Stomach (tissue), 8 donors: ENCODE measurements at regions not wholly inside any gene's neighbourhood (a gene's known extent, or its start where the extent isn't known, plus 50 kb on each side); places are given as distances from the start of the nearest gene placed in this dataset.

Experiments
- DNase-seq, 2 donors: peaks; one replicate each; pipeline versions ENCODE4 v3.0.0 to v3.0.0-alpha.2; 2013 to 2019
- H3K27ac ChIP-seq, 5 donors: fragments of 200-600 bp in 4 of 5; sonication (generic) in 4 of 5; one replicate each; pipeline ENCODE4 v1.5.1; 2013 to 2019; ENCODE audit warnings: mild to moderate bottlenecking in 1 of 5, moderate library complexity in 1 of 5
- H3K27me3 ChIP-seq, 3 donors: fragments of 200-600 bp; sonication (generic); one replicate each; pipeline ENCODE4 v1.5.1; 2017 to 2019; ENCODE audit warnings: mixed run types in 1 of 3
- H3K36me3 ChIP-seq, 4 donors: fragments of 200-600 bp; sonication (generic); 1 replicate in 3 of 4; 2 replicates in 1 of 4; pipeline ENCODE4 v1.5.1; 2016 to 2019
- H3K4me1 ChIP-seq, 4 donors: fragments of 200-600 bp; sonication (generic); one replicate each; pipeline ENCODE4 v1.5.1; 2016 to 2019
- H3K4me3 ChIP-seq, 4 donors: fragments of 200-600 bp; sonication (generic) in 3 of 4; one replicate each; pipeline ENCODE4 v1.5.1; 2016 to 2019; ENCODE audit warnings: mild to moderate bottlenecking in 1 of 4
- H3K9me3 ChIP-seq, 4 donors: fragments of 200-600 bp; sonication (generic); one replicate each; pipeline ENCODE4 v1.5.1; 2016 to 2019
- CTCF ChIP-seq, 7 experiments: fragments of 450-650 bp in 4 of 7; fragments of 200-600 bp in 3 of 7; sonication (generic) in 3 of 7; IDR thresholded peaks; one replicate each; pipeline ENCODE4 v1.5.1; 2016 to 2019; ENCODE audit warnings: antibody characterized with exemption in 7 of 7, control low read depth in 2 of 7, mild to moderate bottlenecking in 1 of 7
- EP300 ChIP-seq: sonication (generic); formaldehyde crosslinking; IDR thresholded peaks from one replicate; pipeline ENCODE4 v1.6.1; 2017; ENCODE audit warnings: antibody characterized with exemption
- POLR2A ChIP-seq, 4 donors: fragments of 450-650 bp; IDR thresholded peaks; one replicate each; pipeline ENCODE4 v1.6.1; 2016; ENCODE audit warnings: antibody characterized with exemption in 4 of 4, control low read depth in 2 of 4, mild to moderate bottlenecking in 1 of 4, moderate library complexity in 1 of 4
- POLR2AphosphoS5 ChIP-seq, 3 donors: sonication (generic); formaldehyde crosslinking; IDR thresholded peaks; one replicate each; pipeline ENCODE4 v1.6.1; 2016; ENCODE audit warnings: antibody characterized with exemption in 3 of 3
- WGBS, 5 donors: extraction: QIAGEN DNeasy Blood & Tissue Kit in 3 of 5; methylation state at CpG; one replicate each; pipeline versions ENCODE4 v1.1.5 to v1.1.7; 2013 to 2018; 5-methylcytosine and 5-hydroxymethylcytosine counted together
- intact Hi-C: fragments of 100-400 bp; cut with DNase I; formaldehyde crosslinking; loops from one replicate; pipeline ENCODE4 v1.15.1; 2023; ENCODE audit warnings: low total_unique reads
- donor health status: healthy with polysubstance abuse.
- donor health status: Bipolar disorder and iron deficiency.
- donor health status: healthy.

- WGBS, 5 donors: 72 to 83% (median 79%) methylated on average over 3 of the region's 3 CpGs
- no peaks in the 10 kb centered on the region for H3K4me1 ChIP-seq
- H3K4me3 ChIP-seq: no peak overlapping the region
- no peak for DNase-seq
- no peak overlapping the region for H3K27ac ChIP-seq
- TF ChIP-seq POLR2A (IDR thresholded peaks at IDR 0.05) (no peak), POLR2AphosphoS5 (IDR thresholded peaks at IDR 0.05) (no peak), EP300 (no peak), CTCF (IDR thresholded peaks at IDR 0.05) (no peak)
- no peaks in the 10 kb centered on the region for H3K27me3 ChIP-seq
- no peaks in the 10 kb centered on the region for H3K9me3 ChIP-seq
- no peaks in the 10 kb centered on the region for H3K36me3 ChIP-seq
- intact Hi-C loops: no loop called here
These were observed 441.1 kb downstream of the LRATD1 start for GRCh38 chr2:15073664-15074063.

GRCh38 chr2:15074319-15074718 is 441.8 kb downstream of the LRATD1 start:
- DNase-seq: no peak
- Histone ChIP-seq H3K4me1 (no peaks in the 10 kb centered on the region), H3K27ac (no peak overlapping the region), H3K27me3 (no peaks in the 10 kb centered on the region), H3K9me3 (no peaks in the 10 kb centered on the region), H3K4me3 (no peak overlapping the region), H3K36me3 (no peaks in the 10 kb centered on the region)
- intact Hi-C loops: no loop called here
- TF ChIP-seq POLR2A (IDR thresholded peaks at IDR 0.05): no peak
- no peak for TF ChIP-seq POLR2AphosphoS5 (IDR thresholded peaks at IDR 0.05)
- no peak for TF ChIP-seq EP300
- TF ChIP-seq CTCF (IDR thresholded peaks at IDR 0.05): no peak

- Histone ChIP-seq H3K4me1 (no peaks in the 10 kb centered on the region), H3K36me3 (no peaks in the 10 kb centered on the region), H3K4me3 (no peak overlapping the region), H3K27me3 (no peaks in the 10 kb centered on the region), H3K27ac (no peak overlapping the region), H3K9me3 (no peaks in the 10 kb centered on the region)
- intact Hi-C loops: no loop called here
- DNase-seq: no peak
- TF ChIP-seq EP300 (no peak), POLR2AphosphoS5 (IDR thresholded peaks at IDR 0.05) (no peak), POLR2A (IDR thresholded peaks at IDR 0.05) (no peak), CTCF (IDR thresholded peaks at IDR 0.05) (no peak)
- 66 to 76% (median 74%) methylated on average over 2 of the region's 2 CpGs for WGBS, 5 donors
These were observed 442.5 kb downstream of the LRATD1 start for GRCh38 chr2:15074751-15075700.

- no peaks in the 10 kb centered on the region for H3K36me3 ChIP-seq
- H3K27me3 ChIP-seq: no peaks in the 10 kb centered on the region
- H3K27ac ChIP-seq: no peak overlapping the region
- no peaks in the 10 kb centered on the region for H3K9me3 ChIP-seq
- no peak for TF ChIP-seq EP300
- TF ChIP-seq CTCF (IDR thresholded peaks at IDR 0.05): no peak
- TF ChIP-seq POLR2A (IDR thresholded peaks at IDR 0.05): no peak
- DNase-seq: no peak
- intact Hi-C loops: no loop called here
- no peaks in the 10 kb centered on the region for H3K4me1 ChIP-seq
- H3K4me3 ChIP-seq: no peak overlapping the region
These were observed 444.2 kb downstream of the LRATD1 start for GRCh38 chr2:15076668-15077067.
